SK-N-MC (cell line): ENCODE measurements at regions not wholly inside any gene's neighbourhood (a gene's known extent, or its start where the extent isn't known, plus 50 kb on each side); places are given as distances from the start of the nearest gene placed in this dataset.
A peak's percentile ranks its signal among the peaks of the same experiment; 100 is the strongest.

Experiments
- DNase-seq: peaks from one replicate; pipeline ENCODE4 v3.0.0-alpha.2; 2011; ENCODE audit warnings: low read depth, low spot score
- H3K27ac ChIP-seq: fragments of 200-600 bp; sonication (generic); 2 replicates; pipeline ENCODE4 v1.5.1; 2016; ENCODE audit warnings: mixed run types
- H3K36me3 ChIP-seq: fragments of 200-600 bp; sonication (generic); 2 replicates; pipeline ENCODE4 v1.6.1; 2017; ENCODE audit warnings: antibody characterized with exemption, low read length, mixed read lengths; ENCODE audit not compliant: insufficient read depth
- H3K4me3 ChIP-seq: fragments of 200-600 bp; sonication (generic); 2 replicates; pipeline ENCODE4 v1.5.1; 2016
- H3K9ac ChIP-seq: fragments of 200-600 bp; sonication (generic); 2 replicates; pipeline ENCODE4 v1.8.0; 2017; ENCODE audit warnings: mixed run types, mixed read lengths; ENCODE audit not compliant: insufficient read length
- H3K9me3 ChIP-seq: fragments of 200-600 bp; sonication (generic); 2 replicates; pipeline ENCODE4 v1.6.1; 2017; ENCODE audit warnings: low read depth, mild to moderate bottlenecking, antibody characterized with exemption, low read length, moderate library complexity, mixed read lengths
- EZH2 ChIP-seq: fragments of 200-600 bp; sonication (generic); IDR thresholded peaks from one replicate; pipeline ENCODE4 v1.6.1; 2017; ENCODE audit warnings: antibody characterized with exemption
- FOXP2 ChIP-seq: optimal IDR thresholded peaks from 2 replicates; pipeline ENCODE3; 2011; ENCODE audit warnings: mild to moderate bottlenecking, moderate library complexity; ENCODE audit not compliant: insufficient read depth; ENCODE audit errors: extremely low read length, control extremely low read depth
- POLR2AphosphoS5 ChIP-seq: IDR thresholded peaks from 2 replicates; pipeline ENCODE4 v1.6.1; 2012; ENCODE audit warnings: mild to moderate bottlenecking, low read depth, low read length, borderline replicate concordance

DNA sequence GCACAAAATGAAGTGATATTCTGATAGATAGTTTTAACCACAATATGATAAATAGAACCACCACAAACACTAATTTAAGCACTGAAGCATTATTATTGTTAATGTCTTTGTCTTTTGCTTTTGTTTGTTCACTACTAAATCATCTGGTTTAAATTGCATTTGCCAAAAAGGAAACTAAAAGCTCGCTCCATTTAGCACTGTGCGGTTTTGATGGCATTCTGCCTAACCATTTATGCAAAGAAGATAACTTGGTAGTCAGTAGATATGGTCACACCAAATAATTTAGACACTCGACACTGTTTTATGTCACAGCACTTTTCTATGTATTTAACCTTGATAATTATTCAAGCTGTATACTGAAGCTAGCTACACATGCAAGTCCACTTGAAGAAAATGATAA, 849.8 kb upstream of the CDH6 start:
- no peak overlapping the region for H3K9ac ChIP-seq
- H3K4me3 ChIP-seq: peak overlapping the region; percentile 9; the same call in 1 of the 2 replicates
- H3K27ac ChIP-seq: 0 out of 2 replicates have a peak overlapping the region, but pooled peaks have one; percentile 50
- DNase-seq: peak; percentile 57
- H3K9me3 ChIP-seq: no peaks in the 10 kb centered on the region; the same call in 1 of the 2 replicates
- no peaks in the 10 kb centered on the region for H3K36me3 ChIP-seq
- TF ChIP-seq EZH2: no peak
- TF ChIP-seq POLR2AphosphoS5: peak; percentile 19; the same call in 1 of the 2 replicates

DNA sequence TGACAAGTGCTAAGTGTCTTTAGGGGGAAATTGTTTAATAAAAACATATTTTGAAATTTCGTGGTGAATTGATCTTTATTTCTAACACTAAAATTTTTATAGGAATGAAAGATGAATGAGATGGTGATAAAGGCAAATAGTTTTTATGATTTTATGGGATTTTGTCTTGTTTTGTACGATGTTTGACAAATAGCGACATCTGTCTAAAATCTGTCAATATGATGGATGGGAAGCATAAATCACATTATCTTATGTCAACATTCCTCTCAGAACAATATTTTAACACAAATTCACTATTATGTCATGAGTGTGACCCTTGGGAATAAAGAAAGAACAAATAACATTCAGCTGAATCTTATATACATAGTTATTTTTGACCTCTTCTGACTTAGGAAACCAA, 852.0 kb upstream of the CDH6 start:
- Histone ChIP-seq H3K4me3 (no peak overlapping the region), H3K27ac (no peak overlapping the region), H3K9me3 (no peaks in the 10 kb centered on the region; the same call in 1 of the 2 replicates), H3K36me3 (no peaks in the 10 kb centered on the region), H3K9ac (no peak overlapping the region)
- DNase-seq: no peak
- TF ChIP-seq POLR2AphosphoS5 (no peak), FOXP2 (no peak), EZH2 (no peak)

DNA sequence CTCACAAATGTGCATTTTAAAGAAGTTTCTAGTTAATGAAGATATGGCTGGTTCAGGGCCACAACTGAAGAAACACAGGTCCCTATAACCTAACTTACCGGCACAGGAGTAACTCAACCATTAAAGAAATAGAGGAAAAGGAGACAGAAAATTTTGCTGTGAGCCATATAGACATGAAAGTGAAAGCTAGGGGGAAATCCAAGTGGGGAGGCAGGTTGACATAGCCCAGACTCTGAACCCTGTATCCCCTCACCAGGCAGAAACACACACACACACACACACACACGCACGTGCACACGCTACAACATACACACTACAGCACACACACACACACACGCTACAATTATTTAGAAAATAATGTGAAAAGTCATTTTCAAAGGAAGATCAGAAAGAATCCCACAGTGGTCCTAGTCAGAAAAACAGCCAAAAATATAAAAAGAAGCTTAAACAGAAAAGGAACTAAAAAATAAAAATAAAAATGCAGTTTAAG, 856.4 kb upstream of the CDH6 start:
- no peak for DNase-seq
- TF ChIP-seq EZH2: no peak
- TF ChIP-seq FOXP2: no peak
- TF ChIP-seq POLR2AphosphoS5: no peak
- Histone ChIP-seq H3K27ac (no peak overlapping the region), H3K9me3 (peaks cover 3% of the 10 kb centered on the region; the same call in 1 of the 2 replicates), H3K4me3 (no peak overlapping the region), H3K9ac (no peak overlapping the region), H3K36me3 (no peaks in the 10 kb centered on the region)

DNA sequence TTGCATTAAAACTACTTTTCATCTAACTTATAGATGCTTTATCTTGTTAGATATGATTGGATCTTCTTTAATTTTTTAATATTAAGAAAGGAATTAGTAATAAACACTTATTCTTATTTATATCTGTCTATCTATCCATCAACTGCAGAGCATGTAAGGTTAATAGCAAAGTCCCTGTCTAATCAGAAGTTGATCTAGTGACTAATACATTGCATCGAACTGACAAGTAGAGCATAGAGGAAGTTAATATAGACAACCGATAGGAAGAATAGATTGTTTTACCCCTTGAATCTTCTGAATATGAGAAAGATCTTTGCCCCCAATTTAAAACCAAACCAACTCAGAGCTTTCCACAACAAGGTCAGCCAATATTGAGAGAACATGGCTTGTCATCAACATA, 862.0 kb upstream of the CDH6 start:
- TF ChIP-seq FOXP2: no peak
- TF ChIP-seq POLR2AphosphoS5: no peak
- no peak for TF ChIP-seq EZH2
- DNase-seq: no peak

DNA sequence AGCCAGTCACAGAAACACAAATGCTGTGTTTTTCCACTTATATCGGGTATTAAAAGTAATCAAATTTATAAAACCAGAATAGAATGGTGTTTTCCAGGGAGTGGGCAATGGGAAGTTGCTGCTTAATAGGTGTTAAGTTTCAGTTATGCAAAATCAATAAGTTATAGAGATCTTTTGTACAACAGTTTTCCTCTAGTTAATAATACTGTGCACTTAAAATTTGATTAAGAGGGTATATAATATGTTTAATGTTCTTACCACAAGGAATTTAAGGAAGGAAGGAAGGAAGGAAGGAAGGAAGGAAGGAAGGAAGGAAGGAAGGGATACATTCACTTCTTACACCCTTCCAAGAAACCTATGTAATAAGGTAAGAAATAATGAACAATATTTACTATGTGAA, 867.7 kb upstream of the CDH6 start:
- Histone ChIP-seq H3K4me3 (no peak overlapping the region), H3K9ac (no peak overlapping the region), H3K9me3 (peaks cover 3% of the 10 kb centered on the region; the same call in 1 of the 2 replicates), H3K27ac (peak overlapping the region; percentile 98), H3K36me3 (peaks cover 10% of the 10 kb centered on the region; the same call in 1 of the 2 replicates)
- TF ChIP-seq POLR2AphosphoS5: peak; percentile 59; the same call in 1 of the 2 replicates
- no peak for TF ChIP-seq EZH2
- peak; percentile 90 for DNase-seq

More for the DNA sequence above, 862.0 kb upstream of the CDH6 start:
- no peak overlapping the region for H3K4me3 ChIP-seq
- H3K36me3 ChIP-seq: peaks cover 5% of the 10 kb centered on the region; the same call in 1 of the 2 replicates
- no peak overlapping the region for H3K9ac ChIP-seq
- no peak overlapping the region for H3K27ac ChIP-seq
- peaks cover 3% of the 10 kb centered on the region; the same call in 1 of the 2 replicates for H3K9me3 ChIP-seq

DNA sequence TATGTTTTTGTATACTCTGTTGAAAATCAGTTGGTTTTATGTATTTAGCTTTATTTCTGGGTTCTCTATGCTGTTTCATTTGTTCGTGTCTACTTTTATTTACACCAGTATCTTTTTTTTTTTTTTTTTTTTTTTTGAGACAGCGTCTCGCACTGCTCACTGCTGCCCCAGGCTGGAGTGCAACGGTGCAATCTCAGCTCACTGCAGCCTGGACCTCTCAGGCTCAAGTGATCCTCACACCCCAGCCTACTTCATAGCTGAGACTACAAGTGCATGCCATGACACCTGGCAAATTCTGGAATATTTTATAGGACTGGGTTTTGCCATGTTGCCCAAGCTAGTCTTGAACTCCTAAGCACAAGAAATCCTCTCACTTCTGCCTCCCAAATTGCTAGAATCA, 869.4 kb upstream of the CDH6 start:
- no peak overlapping the region for H3K4me3 ChIP-seq

DNA sequence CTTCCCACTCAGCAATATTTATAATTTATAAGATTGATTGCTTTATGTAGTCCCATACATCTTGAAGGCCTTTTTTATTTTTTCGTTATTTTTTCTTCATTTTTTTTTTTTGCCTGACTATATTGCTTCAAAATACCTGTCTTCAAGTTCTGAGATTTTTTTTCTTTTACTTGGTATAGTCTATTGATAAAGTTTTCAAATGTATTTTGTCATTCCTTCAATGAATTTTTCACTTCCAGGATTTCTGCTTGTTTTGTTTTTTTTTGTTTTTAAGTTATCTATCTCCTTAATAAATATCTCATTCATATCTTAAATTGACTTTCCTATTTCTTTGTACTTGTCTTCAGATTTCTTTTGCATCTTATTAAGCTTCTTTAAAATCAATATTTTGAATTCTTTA, 905.6 kb upstream of the CDH6 start:
- no peak overlapping the region for H3K4me3 ChIP-seq
- DNase-seq: no peak
- no peak overlapping the region for H3K27ac ChIP-seq
- H3K9me3 ChIP-seq: no peaks in the 10 kb centered on the region
- no peaks in the 10 kb centered on the region for H3K36me3 ChIP-seq
- no peak for TF ChIP-seq FOXP2
- H3K9ac ChIP-seq: no peak overlapping the region

More for the DNA sequence above, 869.4 kb upstream of the CDH6 start:
- H3K27ac ChIP-seq: peak overlapping the region; percentile 55; the same call in 1 of the 2 replicates
- no peak for DNase-seq
- peaks cover 8% of the 10 kb centered on the region; the same call in 1 of the 2 replicates for H3K9me3 ChIP-seq
- no peak overlapping the region for H3K9ac ChIP-seq
- TF ChIP-seq EZH2: no peak
- no peak for TF ChIP-seq FOXP2
- TF ChIP-seq POLR2AphosphoS5: no peak
- peaks cover 8% of the 10 kb centered on the region; the same call in 1 of the 2 replicates for H3K36me3 ChIP-seq

DNA sequence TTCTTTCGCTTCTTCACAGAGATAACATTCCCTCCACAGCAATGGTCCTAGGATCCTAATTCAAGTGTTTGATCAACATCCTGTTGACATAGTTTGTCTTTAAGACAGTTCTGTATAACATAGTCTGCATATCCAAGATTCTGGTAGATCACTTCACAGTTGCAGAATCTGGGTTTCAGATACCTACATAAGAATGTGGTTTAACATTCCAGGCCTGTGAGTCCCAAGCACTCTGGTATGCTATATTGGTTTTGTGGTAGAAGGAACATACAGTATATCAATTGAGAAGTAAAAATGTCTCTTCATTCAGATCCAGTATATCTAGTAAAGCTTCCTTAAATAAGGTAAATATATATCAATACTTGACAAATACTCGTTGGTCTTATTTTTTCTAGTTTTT, 914.2 kb upstream of the CDH6 start:
- H3K9ac ChIP-seq: no peak overlapping the region
- TF ChIP-seq FOXP2 (no peak), POLR2AphosphoS5 (no peak), EZH2 (no peak)
- no peak for DNase-seq

DNA sequence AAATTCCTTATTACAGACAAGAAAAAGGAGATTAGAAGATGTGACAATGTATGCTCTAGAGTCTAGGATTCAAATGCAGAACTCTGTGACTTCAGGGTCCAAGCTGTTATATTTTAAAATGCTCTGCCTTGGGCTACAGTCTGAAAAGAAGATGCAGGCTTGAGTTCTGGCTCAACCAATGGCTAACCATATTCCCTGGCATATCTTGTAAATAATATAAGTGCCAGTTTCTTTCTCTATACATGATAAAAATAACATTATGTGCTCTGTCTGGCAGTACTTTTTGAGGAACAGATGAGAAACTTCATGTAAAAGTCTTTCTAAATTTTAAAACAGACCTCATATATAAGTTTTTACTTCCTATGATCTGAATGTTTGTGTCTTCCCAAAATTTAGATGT, 926.5 kb upstream of the CDH6 start:
- Histone ChIP-seq H3K4me3 (no peak overlapping the region), H3K27ac (no peak overlapping the region), H3K9ac (no peak overlapping the region), H3K9me3 (no peaks in the 10 kb centered on the region), H3K36me3 (no peaks in the 10 kb centered on the region)
- no peak for DNase-seq
- TF ChIP-seq EZH2 (no peak), POLR2AphosphoS5 (no peak), FOXP2 (no peak)

More for the DNA sequence above, 914.2 kb upstream of the CDH6 start:
- no peaks in the 10 kb centered on the region for H3K9me3 ChIP-seq
- no peaks in the 10 kb centered on the region for H3K36me3 ChIP-seq
- H3K27ac ChIP-seq: no peak overlapping the region
- H3K4me3 ChIP-seq: no peak overlapping the region
